Hematopoietic multipotent progenitor cell treated with erythropoietin and hydrocortisone succinate and interleukin-3 and kit ligand, for 6 days (in vitro differentiated cells): ENCODE measurements at regions not wholly inside any gene's neighbourhood (a gene's known extent, or its start where the extent isn't known, plus 50 kb on each side); places are given as distances from the start of the nearest gene placed in this dataset.
"Not testable (repeated sequence)": the region's sequence is repeated elsewhere in the genome, so short reads cannot be mapped to it uniquely, and the experiment has no call there.

Experiments used
- DNase-seq: peaks from one replicate; pipeline ENCODE4 v3.0.0-alpha.2; 2015

GRCh38 chr16:90220315-90220714 lies 143.2 kb upstream of the PRDM7 start:
- not testable (repeated sequence) for DNase-seq

GRCh38 chr16:90175610-90176009 lies 98.5 kb upstream of the PRDM7 start:
- DNase-seq = not testable (repeated sequence)

GRCh38 chr16:90171626-90172025 lies 94.5 kb upstream of the PRDM7 start:
- not testable (repeated sequence) for DNase-seq

GRCh38 chr16:90169127-90169655 lies 92.1 kb upstream of the PRDM7 start:
- DNase-seq = not testable (repeated sequence)

- peak; percentile 5 for DNase-seq
These were observed 91.4 kb upstream of the PRDM7 start for GRCh38 chr16:90168349-90169126.

GRCh38 chr16:90167734-90168133 lies 90.6 kb upstream of the PRDM7 start:
- DNase-seq = not testable (repeated sequence)

- DNase-seq = peak; percentile 0
These were observed 89.8 kb upstream of the PRDM7 start for GRCh38 chr16:90166679-90167556.

- DNase-seq = not testable (repeated sequence)
These were observed 73.9 kb upstream of the PRDM7 start for GRCh38 chr16:90151027-90151426.
